ENCODE measurements at regions not wholly inside any gene's neighbourhood (a gene's known extent, or its start where the extent isn't known, plus 50 kb on each side); places are given as distances from the start of the nearest gene placed in this dataset.

- no peaks in the 10 kb centered on the region for H3K36me3 ChIP-seq (ENCODE audit: control insufficient read depth in 2 of 2, extremely low read depth in 1 of 2, insufficient read depth in 2 of 2, low read length in 2 of 2)
- DNase-seq (ENCODE audit: low read depth, low spot score), result no peak
- FAIRE-seq, result no peak
- no peaks in the 10 kb centered on the region for H3K9me1 ChIP-seq (ENCODE audit: control insufficient read depth, extremely low read depth, insufficient read depth, low read length)
- TF ChIP-seq CTCF (optimal IDR thresholded peaks at IDR 0.05 in 1 of 3, IDR thresholded peaks at IDR 0.05 in 1 of 3, conservative IDR thresholded peaks at IDR 0.05 in 1 of 3; ENCODE audit: extremely low read depth in 1 of 3, insufficient read depth in 2 of 3, low read length in 3 of 3), result no peak
- no peaks in the 10 kb centered on the region for H3K9me3 ChIP-seq (ENCODE audit: control insufficient read depth, low read depth, low read length)
- no peaks in the 10 kb centered on the region for H3K4me1 ChIP-seq (ENCODE audit: control insufficient read depth, extremely low read depth, insufficient read depth, low read length)
- H3K27ac ChIP-seq (ENCODE audit: control insufficient read depth, insufficient read depth, low read length), result no peak overlapping the region
- no peaks in the 10 kb centered on the region for H4K20me1 ChIP-seq (ENCODE audit: control insufficient read depth, extremely low read depth, insufficient read depth, low read length)
- H3K27me3 ChIP-seq (ENCODE audit: control insufficient read depth, extremely low read depth, insufficient read depth, low read length), result no peaks in the 10 kb centered on the region
- no peak overlapping the region for H3K4me2 ChIP-seq (ENCODE audit: control insufficient read depth, extremely low read depth, insufficient read depth, low read depth, low read length)
- H3K4me3 ChIP-seq (ENCODE audit: control insufficient read depth in 2 of 3, extremely low read depth in 1 of 3, insufficient read depth in 2 of 3, low read depth in 1 of 3, low read length in 3 of 3), result no peak overlapping the region
- no peak overlapping the region for H3K9ac ChIP-seq (ENCODE audit: control insufficient read depth, extremely low read depth, insufficient read depth, low read length)
- no peaks in the 10 kb centered on the region for H3K79me2 ChIP-seq (ENCODE audit: control insufficient read depth, insufficient read depth, low read length)
- H2AFZ ChIP-seq (ENCODE audit: control insufficient read depth, low read length), result no peak overlapping the region
- dilution Hi-C loops (cut with MboI; ENCODE audit: extremely low pct_ligation_motif_present, low sequenced_read_pairs), result no loop called here
Observed at GRCh38 chr1:50270926-50271325, 152.3 kb downstream of the DMRTA2 start.

DNA sequence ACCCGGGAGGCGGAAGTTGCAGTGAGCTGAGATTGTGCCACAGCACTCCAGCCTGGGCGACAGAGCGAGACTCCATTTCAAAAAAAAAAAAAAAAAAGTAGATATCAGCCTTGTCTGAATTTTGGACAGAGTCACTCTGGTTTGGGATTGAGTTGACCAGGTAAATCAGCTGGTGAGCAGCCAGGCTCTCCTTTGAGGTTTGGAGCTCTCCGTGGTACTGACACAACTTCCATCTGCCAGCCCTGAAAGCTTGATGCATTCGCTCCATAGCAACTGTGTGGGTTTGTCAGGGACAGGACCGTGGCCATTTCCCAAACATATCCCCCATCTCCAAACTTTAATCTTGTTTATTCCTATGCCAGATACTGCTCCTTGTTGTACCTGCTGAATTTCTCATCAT, 155.2 kb downstream of the DMRTA2 start:
- H3K9ac ChIP-seq (ENCODE audit: control insufficient read depth, extremely low read depth, insufficient read depth, low read length), result no peak overlapping the region
- no peak overlapping the region for H3K4me2 ChIP-seq (ENCODE audit: control insufficient read depth, extremely low read depth, insufficient read depth, low read depth, low read length)

More for the DNA sequence above, 155.2 kb downstream of the DMRTA2 start:
- dilution Hi-C loops (cut with MboI; ENCODE audit: extremely low pct_ligation_motif_present, low sequenced_read_pairs), result no loop called here
- FAIRE-seq, result no peak
- Histone ChIP-seq H3K36me3 (ENCODE audit: control insufficient read depth in 2 of 2, extremely low read depth in 1 of 2, insufficient read depth in 2 of 2, low read length in 2 of 2) (no peaks in the 10 kb centered on the region), H3K9me1 (ENCODE audit: control insufficient read depth, extremely low read depth, insufficient read depth, low read length) (no peaks in the 10 kb centered on the region), H3K4me3 (ENCODE audit: control insufficient read depth in 2 of 3, extremely low read depth in 1 of 3, insufficient read depth in 2 of 3, low read depth in 1 of 3, low read length in 3 of 3) (no peak overlapping the region), H2AFZ (ENCODE audit: control insufficient read depth, low read length) (no peak overlapping the region), H3K9me3 (ENCODE audit: control insufficient read depth, low read depth, low read length) (no peaks in the 10 kb centered on the region), H3K27ac (ENCODE audit: control insufficient read depth, insufficient read depth, low read length) (no peak overlapping the region), H4K20me1 (ENCODE audit: control insufficient read depth, extremely low read depth, insufficient read depth, low read length) (no peaks in the 10 kb centered on the region), H3K4me1 (ENCODE audit: control insufficient read depth, extremely low read depth, insufficient read depth, low read length) (no peaks in the 10 kb centered on the region), H3K27me3 (ENCODE audit: control insufficient read depth, extremely low read depth, insufficient read depth, low read length) (no peaks in the 10 kb centered on the region), H3K79me2 (ENCODE audit: control insufficient read depth, insufficient read depth, low read length) (no peaks in the 10 kb centered on the region)
- TF ChIP-seq EZH2 (IDR thresholded peaks at IDR 0.05; ENCODE audit: low read length) (no peak), CTCF (optimal IDR thresholded peaks at IDR 0.05 in 1 of 3, IDR thresholded peaks at IDR 0.05 in 1 of 3, conservative IDR thresholded peaks at IDR 0.05 in 1 of 3; ENCODE audit: extremely low read depth in 1 of 3, insufficient read depth in 2 of 3, low read length in 3 of 3) (no peak)
- no peak for DNase-seq (ENCODE audit: low read depth, low spot score)

Data from keratinocyte (primary cell).